GM21367 (cell line): ENCODE measurements at regions not wholly inside any gene's neighbourhood (a gene's known extent, or its start where the extent isn't known, plus 50 kb on each side); places are given as distances from the start of the nearest gene placed in this dataset.
"Not testable (repeated sequence)": the region's sequence is repeated elsewhere in the genome, so short reads cannot be mapped to it uniquely, and the experiment has no call there.

Experiments used
- ATAC-seq: cut with Tn5 transposase; IDR thresholded peaks from one replicate; pipeline ENCODE4 v1.9.1; 2021; ENCODE audit not compliant: unreplicated experiment

- ATAC-seq = no peak
Measured at GRCh38 chr6:165173484-165173883, 135.9 kb downstream of the C6orf118 start.

- no peak for ATAC-seq
Measured at GRCh38 chr6:165167861-165168260, 141.5 kb downstream of the C6orf118 start.

GRCh38 chr6:165167311-165167710, 142.1 kb downstream of the C6orf118 start:
- no peak for ATAC-seq

- ATAC-seq = no peak
Measured at GRCh38 chr6:165163519-165163918, 145.9 kb downstream of the C6orf118 start.

- ATAC-seq = no peak
Measured at GRCh38 chr6:165159460-165159859, 149.9 kb downstream of the C6orf118 start.

GRCh38 chr6:165146456-165146855, 162.9 kb downstream of the C6orf118 start:
- ATAC-seq = no peak

- ATAC-seq = no peak
Measured at GRCh38 chr6:165135889-165136288, 173.5 kb downstream of the C6orf118 start.

GRCh38 chr6:165129086-165129485, 180.3 kb downstream of the C6orf118 start:
- no peak for ATAC-seq

GRCh38 chr6:165127743-165128142, 181.7 kb downstream of the C6orf118 start:
- not testable (repeated sequence) for ATAC-seq

- ATAC-seq = not testable (repeated sequence)
Measured at GRCh38 chr6:165124681-165125080, 184.7 kb downstream of the C6orf118 start.

- ATAC-seq = no peak
Measured at GRCh38 chr6:165119231-165120020, 190.0 kb downstream of the C6orf118 start.

- ATAC-seq = no peak
Measured at GRCh38 chr6:165118736-165119135, 190.7 kb downstream of the C6orf118 start.

GRCh38 chr6:165117806-165118205, 191.6 kb downstream of the C6orf118 start:
- ATAC-seq = no peak

- no peak for ATAC-seq
Measured at GRCh38 chr6:165117121-165117520, 192.3 kb downstream of the C6orf118 start.

- no peak for ATAC-seq
Measured at GRCh38 chr6:165110860-165111259, 198.5 kb downstream of the C6orf118 start.

- no peak for ATAC-seq
Measured at GRCh38 chr6:165109011-165109410, 200.4 kb downstream of the C6orf118 start.

- ATAC-seq = no peak
Measured at GRCh38 chr6:165106261-165106660, 203.1 kb downstream of the C6orf118 start.

- no peak for ATAC-seq
Measured at GRCh38 chr6:165098165-165098564, 211.2 kb downstream of the C6orf118 start.

- ATAC-seq = no peak
Measured at GRCh38 chr6:165096868-165097267, 212.5 kb downstream of the C6orf118 start.

- no peak for ATAC-seq
Measured at GRCh38 chr6:165096209-165096608, 213.2 kb downstream of the C6orf118 start.

GRCh38 chr6:165092881-165093595, 216.4 kb downstream of the C6orf118 start:
- no peak for ATAC-seq

- ATAC-seq = no peak
Measured at GRCh38 chr6:165091121-165091785, 218.2 kb downstream of the C6orf118 start.
